Renal cortex interstitium (tissue), 11 donors: ENCODE measurements at regions not wholly inside any gene's neighbourhood (a gene's known extent, or its start where the extent isn't known, plus 50 kb on each side); places are given as distances from the start of the nearest gene placed in this dataset.
"Not testable (repeated sequence)": the region's sequence is repeated elsewhere in the genome, so short reads cannot be mapped to it uniquely, and the experiment has no call there.

Experiments
- DNase-seq, 11 donors: peaks; one replicate each; pipeline ENCODE4 v3.0.0-alpha.2; 2013; ENCODE audit warnings: low read depth in 9 of 11, low spot score in 4 of 11; ENCODE audit errors: extremely low read depth in 1 of 11

DNA sequence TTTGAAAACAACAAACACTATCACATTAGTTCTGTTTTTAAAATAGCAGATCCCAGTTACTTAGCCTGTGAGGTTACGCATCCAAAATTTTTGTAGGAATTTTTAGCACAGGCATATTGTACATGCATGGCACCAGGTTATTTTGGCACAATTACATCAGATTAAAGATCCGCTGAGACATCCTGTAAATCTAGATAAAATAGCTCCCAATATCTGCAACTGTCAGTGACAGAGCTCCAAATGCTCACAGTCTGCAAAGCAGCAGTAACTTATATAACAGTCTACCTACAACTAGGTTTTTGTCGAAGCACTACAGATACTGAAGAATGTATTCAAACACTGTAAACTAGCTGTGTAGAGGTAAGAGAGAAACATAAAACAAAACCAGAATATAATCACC, 200.7 kb upstream of the KCNH7 start:
- no peak for DNase-seq

DNA sequence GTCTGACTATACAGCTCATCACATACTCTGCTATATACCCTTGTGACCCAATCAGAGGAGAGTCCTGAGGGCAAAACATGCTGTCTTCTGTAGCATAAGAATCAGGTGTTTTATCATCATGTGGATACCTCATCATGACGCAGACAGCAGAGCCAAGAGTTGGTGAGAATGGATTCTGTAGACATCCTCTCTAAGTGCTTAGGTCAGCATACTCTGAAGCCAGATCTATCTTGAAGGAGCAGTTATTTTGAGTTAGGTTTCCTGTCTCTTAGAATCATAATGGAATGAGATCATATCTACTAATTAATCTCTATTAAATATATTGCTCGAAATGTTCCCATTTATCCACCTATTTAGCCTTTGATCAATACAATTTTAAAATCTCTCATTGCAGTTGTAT, 190.2 kb upstream of the KCNH7 start:
- no peak for DNase-seq

DNA sequence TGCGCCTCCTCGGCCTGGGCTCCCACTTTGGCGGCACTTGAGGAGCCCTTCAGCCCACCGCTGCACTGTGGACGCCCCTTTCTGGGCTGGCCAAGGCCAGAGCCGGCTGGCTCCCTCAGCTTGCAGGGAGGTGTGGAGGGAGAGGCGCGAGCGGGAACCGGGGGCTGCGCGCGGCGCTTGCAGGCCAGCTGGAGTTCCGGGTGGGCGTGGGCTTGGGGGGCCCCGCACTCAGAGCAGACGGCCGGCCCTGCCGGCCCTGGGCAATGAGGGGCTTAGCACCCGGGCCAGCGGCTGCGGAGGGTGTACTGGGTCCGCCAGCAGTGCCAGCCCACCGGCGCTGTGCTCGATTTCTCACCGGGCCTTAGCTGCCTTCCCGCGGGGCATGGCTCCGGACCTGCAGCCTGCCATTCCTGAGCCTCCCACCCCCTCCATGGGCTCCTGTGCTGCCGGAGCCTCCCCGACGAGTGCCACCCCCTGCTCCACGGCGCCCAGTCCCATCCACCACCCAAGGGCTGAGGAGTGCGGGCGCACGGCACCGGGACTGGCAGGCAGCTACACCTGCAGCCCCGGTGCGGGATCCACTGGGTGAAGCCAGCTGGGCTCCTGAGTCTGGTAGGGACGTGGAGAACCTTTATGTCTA, 187.7 kb upstream of the KCNH7 start:
- not testable (repeated sequence) for DNase-seq

DNA sequence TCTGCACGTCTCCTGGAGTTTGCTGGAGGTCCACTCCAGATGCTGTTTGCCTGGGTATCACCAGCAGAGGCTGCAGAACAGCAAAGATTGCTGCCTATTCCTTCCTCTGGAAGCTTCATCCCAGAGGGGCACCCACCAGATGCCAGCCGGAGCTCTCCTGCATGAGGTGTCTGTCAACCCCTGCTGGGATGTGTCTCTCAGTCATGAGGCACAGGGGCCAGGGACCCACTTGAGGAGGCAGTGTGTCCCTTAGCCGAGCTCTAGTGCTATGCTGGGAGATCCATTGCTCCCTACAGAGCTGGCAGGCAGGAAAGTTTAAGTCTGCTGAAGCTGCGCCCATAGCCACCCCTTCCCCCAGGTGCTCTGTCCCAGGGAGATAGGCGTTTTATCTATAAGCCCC, 178.3 kb upstream of the KCNH7 start:
- not testable (repeated sequence) for DNase-seq

DNA sequence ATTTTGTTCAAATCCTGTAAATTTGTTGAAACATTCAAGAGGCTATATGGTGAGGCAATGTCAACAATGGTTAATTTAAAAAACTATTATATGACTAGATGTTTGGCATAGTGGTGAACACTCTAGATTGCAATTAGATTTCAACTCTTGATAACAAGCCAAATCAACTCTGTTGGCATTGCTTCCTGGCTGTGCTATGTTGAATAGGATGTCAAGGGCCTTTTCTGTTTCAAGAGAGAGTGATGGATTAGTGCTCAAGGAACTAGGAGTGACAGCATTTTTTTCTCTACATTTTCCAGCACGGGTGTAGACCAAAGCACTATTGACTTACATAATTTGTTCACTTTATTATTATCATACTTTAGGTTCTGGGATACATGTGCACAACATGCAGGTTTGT, 172.4 kb upstream of the KCNH7 start:
- DNase-seq: no peak

DNA sequence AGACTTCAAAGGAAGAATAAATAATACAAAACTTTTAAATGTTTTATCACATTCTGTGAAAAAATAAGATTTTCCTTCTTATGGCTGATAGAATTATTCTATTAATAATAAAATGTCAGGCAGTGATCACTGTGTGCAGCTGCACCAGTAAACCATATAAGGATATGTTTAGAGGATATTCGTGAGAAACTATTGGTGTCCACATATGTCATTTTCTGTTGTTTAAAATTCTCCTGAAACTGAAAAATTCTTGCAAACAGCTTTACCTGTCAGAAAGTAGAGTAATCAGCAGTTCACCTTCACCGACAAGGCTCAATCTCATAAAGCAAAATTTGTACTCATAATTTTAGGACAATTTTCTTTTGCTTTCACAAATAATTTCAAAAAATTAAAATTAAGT, 170.1 kb upstream of the KCNH7 start:
- DNase-seq: no peak

DNA sequence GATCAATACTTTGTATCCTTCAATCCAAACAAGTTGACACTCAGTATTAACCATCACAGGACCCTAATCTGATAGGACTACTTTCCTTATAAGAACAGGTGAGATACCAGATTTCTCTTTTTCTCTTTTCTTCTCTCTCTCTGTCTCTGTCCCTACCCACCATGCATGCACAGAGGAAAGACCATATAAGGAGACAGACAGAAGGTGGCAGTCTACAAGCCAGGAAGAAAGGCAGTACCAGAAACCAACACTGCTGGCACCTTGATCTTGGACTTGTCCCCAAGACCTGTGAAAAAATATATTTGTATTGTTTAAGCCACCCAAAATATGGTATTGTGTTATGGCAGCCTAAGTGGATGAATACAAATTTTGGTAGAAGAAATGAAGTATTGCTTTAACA, 156.2 kb upstream of the KCNH7 start:
- DNase-seq: no peak

DNA sequence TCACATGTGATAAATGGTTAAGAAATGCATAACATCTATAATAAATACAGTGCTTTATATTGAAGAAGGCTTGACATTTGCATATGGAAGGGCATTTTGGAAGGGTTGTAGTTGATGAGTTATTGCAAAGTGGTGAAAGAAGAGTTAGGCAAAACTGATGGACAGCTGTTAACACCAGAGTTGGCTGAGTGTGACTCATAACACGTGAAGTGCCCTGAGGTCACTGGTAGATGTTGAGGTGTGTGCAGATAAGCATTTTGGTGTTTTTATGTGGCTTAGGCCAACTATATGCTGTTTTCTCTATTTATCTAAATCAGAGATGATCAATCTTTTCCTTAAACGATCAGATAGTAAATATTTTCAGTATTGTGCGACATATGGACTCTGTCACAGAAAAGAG, 154.3 kb upstream of the KCNH7 start:
- no peak for DNase-seq

DNA sequence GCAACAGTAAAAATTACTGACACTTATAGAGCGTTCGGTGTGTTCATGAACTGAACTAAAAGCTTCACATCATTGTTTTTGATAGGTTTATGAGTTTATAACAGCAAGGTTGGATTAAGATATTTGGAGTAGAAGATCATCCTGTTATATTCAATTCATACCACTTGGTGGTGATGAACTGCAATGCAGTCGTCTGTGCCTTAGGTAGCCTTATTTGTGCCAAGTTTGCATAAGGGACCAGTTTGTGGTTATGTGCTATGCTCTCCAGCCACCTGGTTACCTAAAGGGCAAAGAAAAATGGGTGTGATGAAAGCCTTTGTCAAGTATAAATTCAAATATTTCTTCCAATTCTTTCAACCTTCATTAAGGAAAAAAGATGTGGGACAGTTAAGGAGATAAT, 150.9 kb upstream of the KCNH7 start:
- DNase-seq: no peak

DNA sequence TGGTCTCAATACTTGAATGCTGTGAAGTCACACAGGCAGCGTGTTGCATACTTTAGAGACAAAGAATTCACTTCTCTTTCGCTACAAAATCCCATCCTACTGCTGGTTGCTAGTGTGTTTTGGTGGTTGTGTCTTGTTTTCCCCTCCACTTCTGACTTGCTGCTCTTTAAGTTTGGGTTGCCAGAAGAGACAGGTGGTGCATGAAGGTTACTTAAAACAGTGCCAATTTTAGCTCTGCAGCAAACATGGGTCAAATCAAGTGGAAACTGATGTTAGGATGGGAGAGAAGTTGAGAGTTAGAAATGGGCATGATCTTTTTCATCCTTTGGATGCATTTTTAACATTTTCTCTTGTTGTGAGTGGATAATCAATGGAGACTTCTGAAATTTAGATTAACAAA, 136.2 kb upstream of the KCNH7 start:
- DNase-seq: no peak

DNA sequence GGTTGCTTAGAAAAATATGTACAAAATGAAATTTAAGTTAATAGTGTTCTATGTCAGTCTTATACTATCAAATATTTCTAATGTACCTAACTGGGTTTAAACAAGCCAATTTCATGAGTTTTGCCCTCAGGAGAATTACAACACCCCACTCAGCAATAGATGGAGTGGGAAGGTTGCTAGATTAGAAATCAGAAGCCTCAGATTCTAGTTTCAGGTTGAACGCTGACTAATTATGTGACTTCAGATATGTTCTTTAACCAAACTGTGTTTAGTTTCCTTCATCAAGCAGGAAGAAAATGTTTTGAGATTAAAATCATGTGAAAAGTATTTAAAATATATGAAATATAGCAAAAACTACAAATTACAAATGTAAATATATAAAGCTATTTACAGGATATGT, 133.8 kb upstream of the KCNH7 start:
- DNase-seq: no peak

DNA sequence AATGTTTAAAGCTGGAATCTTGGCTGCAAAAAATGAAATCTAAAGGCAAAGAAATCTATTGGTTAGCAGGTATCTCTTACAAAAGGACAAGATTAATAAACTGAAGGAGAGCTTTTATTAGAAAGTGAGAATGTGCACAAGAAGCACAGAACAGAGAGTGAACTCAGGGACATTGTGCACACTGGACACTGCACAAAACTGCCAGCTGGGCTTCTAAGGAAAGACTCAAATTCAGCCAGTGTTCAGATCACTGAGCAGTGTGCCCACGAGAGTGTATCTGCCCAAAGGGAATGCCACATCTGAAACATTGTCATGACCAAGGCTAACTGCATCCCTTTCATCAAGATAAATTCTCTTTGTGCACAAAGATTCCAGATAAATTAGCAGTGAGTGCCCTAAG, 129.7 kb upstream of the KCNH7 start:
- DNase-seq: no peak

DNA sequence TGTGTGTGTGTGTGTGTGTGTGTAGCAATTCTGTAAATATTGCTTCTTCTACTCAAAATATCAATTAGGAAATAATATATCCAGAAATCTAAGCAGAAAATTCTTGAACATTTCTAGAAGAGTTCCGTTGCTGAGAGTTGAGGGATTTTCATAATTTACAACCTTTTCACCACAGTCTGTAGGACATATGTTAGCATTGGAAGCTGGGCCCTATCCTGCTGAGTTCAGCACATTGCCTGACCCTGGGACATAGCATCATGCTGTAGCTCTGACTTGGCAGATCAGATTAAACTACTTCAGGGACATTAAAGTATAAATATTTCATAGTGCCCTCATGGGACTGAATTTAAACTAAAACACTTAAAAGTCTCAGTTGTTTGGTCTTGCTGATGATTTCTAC, 129.2 kb upstream of the KCNH7 start:
- DNase-seq: no peak

DNA sequence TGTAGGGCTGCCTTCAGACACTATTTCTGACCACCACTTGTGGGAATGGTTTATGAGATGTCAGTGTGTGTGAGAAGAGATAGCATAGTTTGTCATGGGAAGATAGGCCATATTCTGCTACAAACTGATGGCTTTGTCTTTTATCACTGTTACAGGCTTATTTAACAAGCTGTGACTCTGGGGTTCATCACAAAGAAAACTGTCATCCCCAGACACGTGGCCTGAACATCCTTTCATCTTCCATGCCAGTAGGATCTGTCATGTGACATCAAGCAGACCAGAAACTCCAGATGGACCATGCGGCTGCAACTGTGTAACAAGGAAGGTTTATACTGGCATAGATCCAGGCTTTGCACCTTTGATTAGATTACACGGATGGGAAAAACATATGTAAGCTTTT, 128.6 kb upstream of the KCNH7 start:
- DNase-seq: no peak

DNA sequence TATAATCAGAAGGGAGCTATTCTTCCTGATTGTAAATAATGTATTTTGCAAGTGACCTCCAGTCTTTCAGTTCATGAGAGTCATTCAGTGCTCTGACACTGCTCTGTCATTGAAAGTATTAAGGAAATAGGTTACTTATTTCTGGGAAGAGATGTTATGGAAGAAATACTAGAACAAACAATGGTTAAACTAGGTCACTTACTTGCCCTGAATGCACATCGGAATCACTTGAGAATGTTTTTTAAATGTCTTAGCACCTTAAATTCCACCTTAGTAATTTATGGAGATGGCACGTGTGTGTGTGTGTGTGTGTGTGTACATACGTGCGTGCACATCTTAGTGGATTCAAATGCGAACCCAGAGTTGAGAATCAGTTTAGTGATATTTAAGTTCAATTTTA, 126.6 kb upstream of the KCNH7 start:
- DNase-seq: peak in 2 of 11 donors; percentile 1 to 3

DNA sequence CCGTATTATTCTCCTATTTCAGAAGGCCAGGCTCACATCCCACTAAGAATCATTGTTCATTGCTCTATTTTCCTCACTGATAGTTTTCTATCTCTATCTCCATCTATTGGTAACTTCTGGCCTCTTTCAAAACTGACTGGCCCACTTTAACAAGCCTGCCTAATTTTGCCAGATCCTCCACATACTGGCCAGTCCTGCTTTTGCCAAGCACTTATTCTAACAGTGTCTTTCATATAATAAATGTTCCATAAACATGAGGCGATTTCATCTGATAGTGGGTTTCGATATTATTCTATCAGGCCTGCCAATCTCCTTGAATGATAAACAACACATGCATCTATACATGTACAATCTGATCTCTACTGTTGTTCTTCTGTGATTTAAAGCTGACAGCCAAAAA, 125.9 kb upstream of the KCNH7 start:
- no peak for DNase-seq

DNA sequence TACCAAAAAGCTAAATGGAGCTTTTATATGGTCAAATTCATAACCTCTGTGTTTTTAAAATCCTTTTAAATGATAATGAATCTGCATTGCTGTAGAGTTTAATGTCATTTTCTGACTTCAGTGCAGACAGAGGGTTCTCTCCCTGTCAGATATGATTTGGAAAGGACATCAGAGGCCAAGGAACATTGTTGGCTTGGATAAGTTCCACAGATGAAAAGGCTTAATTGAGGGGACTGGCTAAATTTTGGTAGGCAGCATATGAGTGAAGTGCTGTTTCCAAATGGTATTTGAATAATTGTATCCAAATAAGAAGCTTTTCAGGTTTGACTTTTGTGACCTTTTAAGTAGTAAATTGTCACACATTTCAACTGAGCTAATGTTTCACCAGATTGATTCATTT, 124.6 kb upstream of the KCNH7 start:
- no peak for DNase-seq

DNA sequence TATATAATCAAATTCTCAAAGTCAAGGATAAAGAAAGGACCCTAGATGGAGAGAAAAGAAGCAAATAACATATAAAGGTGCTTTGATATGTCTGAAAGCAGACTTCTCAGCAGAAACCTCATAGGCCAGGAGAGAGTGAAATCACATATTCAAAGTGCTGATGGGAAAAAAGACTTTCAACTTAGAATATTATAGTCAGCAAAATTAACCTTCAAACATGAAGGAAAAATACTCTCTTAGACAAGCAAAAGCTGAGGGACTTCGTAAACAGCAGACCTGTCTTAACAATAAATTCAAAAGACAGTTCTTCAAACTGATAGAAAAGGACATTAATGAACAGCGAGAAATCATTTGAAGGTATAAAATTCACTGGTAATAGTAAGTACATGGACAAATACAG, 107.2 kb upstream of the KCNH7 start:
- no peak for DNase-seq

DNA sequence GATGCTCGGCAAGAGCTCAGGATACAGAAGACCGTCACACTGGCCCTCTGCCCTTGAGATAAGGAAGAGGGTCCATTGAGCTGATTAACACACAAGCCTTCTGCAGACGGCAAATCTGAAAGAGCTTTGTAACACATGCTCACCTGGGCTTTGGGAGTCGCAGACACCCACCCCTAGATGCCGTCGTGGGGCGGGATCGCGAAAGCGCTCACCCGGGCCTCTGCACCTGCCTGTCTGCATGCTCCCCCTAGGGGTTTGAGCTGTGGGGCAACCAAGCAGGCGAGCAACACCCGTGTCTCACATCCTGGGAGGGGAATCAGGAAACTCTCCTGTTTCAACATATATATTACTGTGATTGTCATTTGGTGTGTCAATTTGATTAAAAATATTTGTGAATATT, 99.8 kb upstream of the KCNH7 start:
- no peak for DNase-seq

DNA sequence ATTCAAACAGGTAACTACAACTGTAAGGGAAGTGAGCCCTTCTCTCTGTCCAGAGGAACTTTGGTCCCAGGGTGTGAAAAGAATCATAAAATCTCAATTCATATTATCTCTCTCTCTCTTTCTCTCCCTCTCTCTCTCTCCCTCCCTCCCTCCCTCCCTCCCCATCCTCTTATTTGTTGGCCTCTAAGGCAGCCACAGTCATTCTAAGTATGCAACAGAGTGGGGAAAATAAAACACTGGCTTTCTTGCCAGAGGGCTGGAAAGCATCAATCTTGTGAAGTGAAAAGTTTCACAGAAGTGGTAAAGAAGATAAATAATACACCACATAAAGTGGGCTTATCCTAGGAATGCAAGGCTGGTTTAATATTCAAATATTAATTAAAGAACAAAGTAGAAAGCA, 95.6 kb upstream of the KCNH7 start:
- no peak for DNase-seq

DNA sequence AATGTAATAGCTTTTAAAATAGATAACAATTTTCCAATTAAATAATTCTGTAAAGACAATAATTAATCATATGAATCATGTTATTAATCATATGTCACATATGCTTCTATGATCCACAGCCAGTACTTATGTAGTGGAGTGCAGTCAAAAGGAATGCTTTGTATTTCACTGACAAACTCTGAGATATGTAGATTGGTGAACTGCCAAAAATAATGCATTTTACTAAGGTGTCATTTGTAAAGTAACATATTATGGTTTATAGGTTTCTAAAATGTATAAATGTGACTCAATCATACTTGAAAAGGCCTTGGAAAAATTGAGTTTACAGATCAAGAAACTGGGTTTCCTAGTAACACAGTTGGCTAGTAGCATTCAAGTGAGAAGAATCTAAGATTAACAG, 93.8 kb upstream of the KCNH7 start:
- DNase-seq: no peak

DNA sequence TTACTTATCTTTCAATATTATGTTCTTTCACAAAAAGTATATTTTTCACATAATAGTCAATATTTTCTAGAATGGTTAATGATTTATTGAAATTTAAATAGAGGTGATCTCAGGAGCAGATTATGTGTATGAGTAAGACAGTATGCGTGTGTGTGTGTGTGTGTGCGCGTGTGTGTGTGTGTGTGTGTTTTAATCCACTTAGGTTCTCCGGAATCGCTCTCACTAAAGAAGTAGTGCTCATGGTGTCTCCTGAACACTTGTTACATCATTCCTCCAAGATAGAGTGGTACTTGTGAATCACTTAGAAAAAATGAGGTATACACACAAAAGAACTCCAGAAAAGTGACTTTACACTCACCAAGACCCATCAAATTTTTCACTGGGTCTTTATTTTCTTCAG, 91.0 kb upstream of the KCNH7 start:
- DNase-seq: no peak
